Stimulated activated CD4-positive, alpha-beta T cell treated with anti-CD3 and anti-CD28 coated beads, TNF-alpha, amount 100 ng/mL, for 1 hour (primary cell): ENCODE measurements at regions not wholly inside any gene's neighbourhood (a gene's known extent, or its start where the extent isn't known, plus 50 kb on each side); places are given as distances from the start of the nearest gene placed in this dataset.

ENCODE experiments used
- DNase-seq, 3 donors: peaks; one replicate each; pipeline ENCODE4 v3.0.0-alpha.2; 2020; ENCODE audit warnings: low read depth in 3 of 3, low spot score in 1 of 3

- no peak for DNase-seq
Observed at GRCh38 chr6:138577151-138577915, 78.0 kb upstream of the NHSL1 start.

- no peak for DNase-seq
Observed at GRCh38 chr6:138580040-138580439, 80.7 kb upstream of the NHSL1 start.

- DNase-seq: no peak
Observed at GRCh38 chr6:138580801-138581200, 81.5 kb upstream of the NHSL1 start.

GRCh38 chr6:138582573-138582972 lies 83.3 kb upstream of the NHSL1 start:
- no peak for DNase-seq

- DNase-seq: no peak
Observed at GRCh38 chr6:138586638-138587037, 87.3 kb upstream of the NHSL1 start.

- peak in 2 of 3 donors; percentile 10 to 19 for DNase-seq
Observed at GRCh38 chr6:138588805-138589434, 89.6 kb upstream of the NHSL1 start.

GRCh38 chr6:138590796-138591709 lies 91.8 kb upstream of the NHSL1 start:
- DNase-seq: no peak

GRCh38 chr6:138592749-138593123 lies 93.4 kb upstream of the NHSL1 start:
- no peak for DNase-seq

- no peak for DNase-seq
Observed at GRCh38 chr6:138593124-138593877, 94.0 kb upstream of the NHSL1 start.

GRCh38 chr6:138593909-138594757 lies 94.8 kb upstream of the NHSL1 start:
- DNase-seq: no peak

- no peak for DNase-seq
Observed at GRCh38 chr6:138594758-138595140, 95.5 kb upstream of the NHSL1 start.

- no peak for DNase-seq
Observed at GRCh38 chr6:138596126-138596525, 96.8 kb upstream of the NHSL1 start.

- no peak for DNase-seq
Observed at GRCh38 chr6:138596591-138596990, 97.3 kb upstream of the NHSL1 start.

- DNase-seq: no peak
Observed at GRCh38 chr6:138597336-138597735, 98.0 kb upstream of the NHSL1 start.

- no peak for DNase-seq
Observed at GRCh38 chr6:138598562-138599173, 99.4 kb upstream of the NHSL1 start.

- DNase-seq: no peak
Observed at GRCh38 chr6:138600261-138600660, 101.0 kb upstream of the NHSL1 start.

GRCh38 chr6:138600726-138601125 lies 101.4 kb upstream of the NHSL1 start:
- DNase-seq: no peak

GRCh38 chr6:138601128-138601527 lies 101.8 kb upstream of the NHSL1 start:
- DNase-seq: no peak

GRCh38 chr6:138605958-138606357 lies 106.7 kb upstream of the NHSL1 start:
- DNase-seq: no peak
